ENCODE measurements at regions not wholly inside any gene's neighbourhood (a gene's known extent, or its start where the extent isn't known, plus 50 kb on each side); places are given as distances from the start of the nearest gene placed in this dataset.

DNA sequence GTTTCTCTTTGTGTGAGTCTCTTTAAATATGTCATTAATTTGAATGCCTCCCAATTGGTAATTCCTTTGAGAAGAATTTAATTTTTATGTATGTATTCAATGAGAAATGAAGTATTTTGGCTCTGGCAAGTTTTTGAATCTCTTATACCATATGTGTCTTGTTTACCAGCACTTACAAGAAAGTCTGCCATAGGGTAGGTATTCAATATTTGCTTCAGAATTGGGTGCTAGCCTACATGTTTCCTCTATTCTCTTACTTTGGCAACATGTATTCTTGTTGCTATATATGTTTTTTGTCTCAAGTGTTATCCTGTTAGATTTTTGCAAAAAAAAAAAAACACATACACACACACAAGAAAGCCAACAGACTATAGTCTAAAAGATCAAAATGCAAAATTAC, 350.5 kb upstream of the PRMT6 start:
- TF ChIP-seq POLR2A (IDR thresholded peaks at IDR 0.05; ENCODE audit: low read depth, low read length) (no peak), EP300 (IDR thresholded peaks at IDR 0.05; ENCODE audit: borderline replicate concordance in 1 of 2, control insufficient read depth in 1 of 2, low read depth in 2 of 2, low read length in 2 of 2) (no peak), SREBF1 (IDR thresholded peaks at IDR 0.05; ENCODE audit: low read length) (no peak), SRF (IDR thresholded peaks at IDR 0.05; ENCODE audit: low read depth in 2 of 2, low read length in 2 of 2) (no peak), EZH2 (IDR thresholded peaks at IDR 0.05; ENCODE audit: borderline replicate concordance, control insufficient read depth, low read depth, low read length) (no peak), NFIC (IDR thresholded peaks at IDR 0.05; ENCODE audit: low read depth, low read length) (no peak), RCOR1 (conservative IDR thresholded peaks at IDR 0.05; ENCODE audit: low read depth, low read length) (no peak), TAF1 (IDR thresholded peaks at IDR 0.05; ENCODE audit: borderline replicate concordance, low read depth, low read length) (no peak), CHD2 (IDR thresholded peaks at IDR 0.05; ENCODE audit: borderline replicate concordance, low read depth, low read length) (no peak), PAX5 (IDR thresholded peaks at IDR 0.05; ENCODE audit: borderline replicate concordance, low read depth, low read length) (no peak), FOXM1 (IDR thresholded peaks at IDR 0.05; ENCODE audit: low read depth, low read length) (no peak), ZNF274 (IDR thresholded peaks at IDR 0.05; ENCODE audit: insufficient read depth, insufficient read length) (no peak)
- TF ChIP-seq, protein P1, sequence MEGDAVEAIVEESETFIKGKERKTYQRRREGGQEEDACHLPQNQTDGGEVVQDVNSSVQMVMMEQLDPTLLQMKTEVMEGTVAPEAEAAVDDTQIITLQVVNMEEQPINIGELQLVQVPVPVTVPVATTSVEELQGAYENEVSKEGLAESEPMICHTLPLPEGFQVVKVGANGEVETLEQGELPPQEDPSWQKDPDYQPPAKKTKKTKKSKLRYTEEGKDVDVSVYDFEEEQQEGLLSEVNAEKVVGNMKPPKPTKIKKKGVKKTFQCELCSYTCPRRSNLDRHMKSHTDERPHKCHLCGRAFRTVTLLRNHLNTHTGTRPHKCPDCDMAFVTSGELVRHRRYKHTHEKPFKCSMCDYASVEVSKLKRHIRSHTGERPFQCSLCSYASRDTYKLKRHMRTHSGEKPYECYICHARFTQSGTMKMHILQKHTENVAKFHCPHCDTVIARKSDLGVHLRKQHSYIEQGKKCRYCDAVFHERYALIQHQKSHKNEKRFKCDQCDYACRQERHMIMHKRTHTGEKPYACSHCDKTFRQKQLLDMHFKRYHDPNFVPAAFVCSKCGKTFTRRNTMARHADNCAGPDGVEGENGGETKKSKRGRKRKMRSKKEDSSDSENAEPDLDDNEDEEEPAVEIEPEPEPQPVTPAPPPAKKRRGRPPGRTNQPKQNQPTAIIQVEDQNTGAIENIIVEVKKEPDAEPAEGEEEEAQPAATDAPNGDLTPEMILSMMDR (IDR thresholded peaks at IDR 0.05 in 2 of 3, conservative IDR thresholded peaks at IDR 0.05 in 1 of 3; ENCODE audit: control insufficient read depth in 2 of 3, extremely low read depth in 1 of 3, insufficient read depth in 1 of 3, low read depth in 3 of 3, low read length in 3 of 3): no peak
- TF ChIP-seq, protein P2, sequence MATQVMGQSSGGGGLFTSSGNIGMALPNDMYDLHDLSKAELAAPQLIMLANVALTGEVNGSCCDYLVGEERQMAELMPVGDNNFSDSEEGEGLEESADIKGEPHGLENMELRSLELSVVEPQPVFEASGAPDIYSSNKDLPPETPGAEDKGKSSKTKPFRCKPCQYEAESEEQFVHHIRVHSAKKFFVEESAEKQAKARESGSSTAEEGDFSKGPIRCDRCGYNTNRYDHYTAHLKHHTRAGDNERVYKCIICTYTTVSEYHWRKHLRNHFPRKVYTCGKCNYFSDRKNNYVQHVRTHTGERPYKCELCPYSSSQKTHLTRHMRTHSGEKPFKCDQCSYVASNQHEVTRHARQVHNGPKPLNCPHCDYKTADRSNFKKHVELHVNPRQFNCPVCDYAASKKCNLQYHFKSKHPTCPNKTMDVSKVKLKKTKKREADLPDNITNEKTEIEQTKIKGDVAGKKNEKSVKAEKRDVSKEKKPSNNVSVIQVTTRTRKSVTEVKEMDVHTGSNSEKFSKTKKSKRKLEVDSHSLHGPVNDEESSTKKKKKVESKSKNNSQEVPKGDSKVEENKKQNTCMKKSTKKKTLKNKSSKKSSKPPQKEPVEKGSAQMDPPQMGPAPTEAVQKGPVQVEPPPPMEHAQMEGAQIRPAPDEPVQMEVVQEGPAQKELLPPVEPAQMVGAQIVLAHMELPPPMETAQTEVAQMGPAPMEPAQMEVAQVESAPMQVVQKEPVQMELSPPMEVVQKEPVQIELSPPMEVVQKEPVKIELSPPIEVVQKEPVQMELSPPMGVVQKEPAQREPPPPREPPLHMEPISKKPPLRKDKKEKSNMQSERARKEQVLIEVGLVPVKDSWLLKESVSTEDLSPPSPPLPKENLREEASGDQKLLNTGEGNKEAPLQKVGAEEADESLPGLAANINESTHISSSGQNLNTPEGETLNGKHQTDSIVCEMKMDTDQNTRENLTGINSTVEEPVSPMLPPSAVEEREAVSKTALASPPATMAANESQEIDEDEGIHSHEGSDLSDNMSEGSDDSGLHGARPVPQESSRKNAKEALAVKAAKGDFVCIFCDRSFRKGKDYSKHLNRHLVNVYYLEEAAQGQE (IDR thresholded peaks at IDR 0.05; ENCODE audit: low read depth, low read length): no peak

All from GM12878 (cell line).